ENCODE measurements at regions not wholly inside any gene's neighbourhood (a gene's known extent, or its start where the extent isn't known, plus 50 kb on each side); places are given as distances from the start of the nearest gene placed in this dataset.

DNA sequence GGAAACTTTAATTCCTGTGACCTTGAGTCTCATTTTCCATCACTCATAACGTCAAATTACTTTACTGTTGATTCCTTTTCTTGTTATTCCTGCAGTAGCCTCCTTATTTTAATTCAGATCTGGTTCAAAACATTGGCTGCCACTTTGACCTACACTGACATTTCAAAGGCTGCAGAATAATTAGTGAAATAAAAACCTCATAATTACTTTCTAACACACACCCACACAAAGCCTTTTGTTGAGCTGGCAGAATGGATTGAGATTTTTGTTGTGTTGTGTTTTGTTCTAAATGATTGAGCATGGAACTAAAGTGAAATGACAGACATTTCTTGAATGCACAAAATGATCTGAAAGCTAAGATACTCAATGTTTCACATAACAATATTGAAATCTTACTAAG, 507.5 kb upstream of the STXBP6 start:
- intact Hi-C loops (cut with DNase I), result no loop called here
- DNase-seq (ENCODE audit: low spot score), result no peak

DNA sequence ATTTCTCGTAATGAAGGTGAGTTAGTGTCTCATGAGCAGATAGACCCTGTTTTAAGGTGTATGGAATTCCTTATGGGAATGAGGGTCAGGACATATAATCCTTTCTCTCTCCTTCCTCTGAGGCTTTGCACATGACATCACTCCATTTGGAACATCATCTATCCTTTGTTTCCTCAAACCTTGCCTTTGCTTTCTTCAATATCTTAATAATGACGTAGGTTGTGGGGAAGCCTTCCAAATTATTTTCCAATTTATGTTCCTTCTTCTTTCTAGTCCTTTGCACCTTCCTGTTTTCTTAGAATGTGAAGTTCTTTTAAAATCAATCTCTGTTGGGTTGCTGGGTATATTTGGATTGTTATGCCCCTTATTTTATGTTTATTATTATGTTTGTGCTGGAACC, 502.9 kb upstream of the STXBP6 start:
- intact Hi-C loops (cut with DNase I), result no loop called here
- no peak for DNase-seq (ENCODE audit: low spot score)

DNA sequence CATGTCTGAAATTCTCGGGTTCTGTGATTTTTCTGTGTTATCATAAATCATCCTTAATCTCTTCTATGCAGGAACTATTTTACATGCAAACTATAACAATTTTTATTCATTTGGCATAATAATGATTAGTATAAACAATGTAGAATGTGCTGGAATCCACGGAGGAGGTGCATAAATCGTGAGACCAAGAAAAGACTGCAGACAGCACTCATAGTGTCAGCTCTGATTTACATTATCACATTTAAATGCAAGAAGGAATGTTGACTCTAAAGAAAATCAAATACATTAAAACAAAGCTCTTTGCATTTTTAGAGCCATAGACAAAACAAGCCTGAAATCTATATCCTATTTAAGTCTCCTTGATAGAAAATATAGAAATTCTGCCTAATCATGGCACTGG, 501.7 kb upstream of the STXBP6 start:
- intact Hi-C loops (cut with DNase I), result loop anchor here in 1 of 2 donors (1.0 kb wide), 1 partner anchor 14 kb away; no protein-coding TSS in a partner anchor
- DNase-seq (ENCODE audit: low spot score), result no peak

DNA sequence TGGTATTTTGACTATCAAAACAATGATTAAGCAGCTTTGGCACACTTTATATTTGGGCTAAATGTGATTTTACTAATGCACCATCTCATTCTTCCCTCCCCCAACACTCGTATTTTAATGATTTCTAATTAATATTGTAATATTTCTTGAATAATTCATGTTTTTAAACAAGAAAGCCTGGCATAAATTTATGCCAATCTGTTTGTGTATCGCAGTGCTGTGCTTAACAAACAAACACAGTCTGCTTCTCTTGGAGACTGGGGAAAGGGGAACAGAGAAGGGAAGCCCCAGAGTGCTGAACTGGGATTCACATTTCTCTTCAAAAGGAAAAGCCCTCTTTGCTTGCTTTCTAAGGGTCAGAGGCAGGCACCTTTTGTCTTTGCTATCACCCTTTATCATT, 496.9 kb upstream of the STXBP6 start:
- intact Hi-C loops (cut with DNase I), result no loop called here
- DNase-seq (ENCODE audit: low spot score), result no peak

DNA sequence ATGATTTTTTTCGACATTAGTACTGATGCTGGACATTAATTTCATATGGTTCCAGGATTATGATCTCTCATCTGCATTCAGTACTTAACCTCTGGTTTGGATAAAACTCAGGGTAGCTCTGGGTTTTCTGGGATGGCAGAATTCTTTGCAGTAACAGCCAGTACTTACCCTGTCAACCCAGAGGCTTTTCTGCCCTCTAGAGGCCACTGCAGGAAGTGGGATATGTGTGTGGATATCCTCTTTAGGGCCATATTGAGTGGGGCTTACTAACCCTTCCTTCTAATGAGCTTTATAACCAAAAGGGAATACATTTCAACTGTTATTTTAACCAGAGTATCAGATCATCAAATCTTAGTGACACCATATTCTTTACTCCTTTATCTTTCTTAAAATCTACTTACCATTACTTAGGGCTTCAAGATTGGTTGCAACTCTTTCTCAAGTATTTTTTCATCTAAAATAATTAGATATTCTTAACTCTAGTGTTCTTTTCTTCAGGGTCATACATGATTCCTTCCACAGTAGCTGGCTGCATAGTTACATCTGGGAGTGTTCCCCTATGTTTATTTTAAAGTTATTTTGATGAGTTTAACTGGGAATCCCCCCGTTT, 488.0 kb upstream of the STXBP6 start:
- DNase-seq (ENCODE audit: low spot score), result no peak
- intact Hi-C loops (cut with DNase I), result no loop called here

DNA sequence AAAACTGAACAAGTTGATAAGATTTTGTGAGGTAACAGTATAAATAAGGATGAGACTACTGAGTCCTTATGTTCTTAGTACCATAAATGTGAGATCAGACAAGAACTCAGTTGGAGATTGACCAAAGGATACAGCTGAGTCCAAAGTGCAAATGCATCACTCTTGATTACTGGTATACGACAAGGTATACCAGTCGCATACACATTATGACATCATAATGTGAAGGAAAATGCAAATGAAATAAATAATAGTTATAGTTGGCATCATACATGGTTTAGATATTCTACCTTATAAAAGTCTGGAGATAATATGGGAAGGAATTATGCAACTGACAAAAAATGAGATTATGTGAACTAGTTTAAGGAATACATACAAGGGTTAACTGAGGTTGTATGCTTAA, 476.3 kb upstream of the STXBP6 start:
- DNase-seq (ENCODE audit: low spot score), result no peak
- intact Hi-C loops (cut with DNase I), result no loop called here

DNA sequence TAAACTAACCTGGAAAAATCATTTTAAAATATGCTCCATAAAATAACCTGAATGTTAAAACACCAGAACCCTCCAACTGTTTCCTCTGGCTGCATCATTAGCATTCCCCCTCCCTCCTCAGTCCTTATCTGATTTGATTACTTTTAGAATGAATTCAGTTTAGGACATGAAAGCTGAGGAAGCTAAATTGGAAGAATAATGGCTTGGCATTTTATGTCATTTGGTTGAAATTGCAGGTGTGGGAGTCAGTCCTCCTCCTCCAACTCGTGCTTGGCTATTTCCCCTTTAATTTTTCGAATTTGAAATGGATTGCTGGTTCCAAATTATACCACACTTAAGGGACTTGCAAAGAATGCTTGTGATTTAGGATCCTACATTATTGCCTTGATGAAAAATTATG, 473.0 kb upstream of the STXBP6 start:
- DNase-seq (ENCODE audit: low spot score), result no peak
- intact Hi-C loops (cut with DNase I), result no loop called here

DNA sequence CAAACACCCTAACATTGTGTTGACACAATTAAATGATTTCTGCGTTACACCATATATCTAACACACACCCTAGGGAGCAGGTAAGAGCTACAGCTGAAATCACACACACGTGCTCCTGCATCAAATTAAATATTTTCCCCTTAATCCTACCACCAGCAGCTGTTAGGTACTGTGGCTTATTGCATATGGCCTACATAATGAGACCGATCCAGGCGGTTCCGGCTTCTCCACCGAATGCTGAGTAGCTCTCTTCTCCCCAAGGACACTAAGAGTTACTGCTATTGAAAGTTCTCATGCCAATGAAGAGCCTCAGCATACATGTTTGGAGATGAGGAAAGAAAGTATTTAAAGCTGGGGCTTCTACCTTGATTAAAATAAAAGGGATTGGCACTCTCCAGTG, 472.2 kb upstream of the STXBP6 start:
- intact Hi-C loops (cut with DNase I), result no loop called here
- DNase-seq (ENCODE audit: low spot score), result no peak

DNA sequence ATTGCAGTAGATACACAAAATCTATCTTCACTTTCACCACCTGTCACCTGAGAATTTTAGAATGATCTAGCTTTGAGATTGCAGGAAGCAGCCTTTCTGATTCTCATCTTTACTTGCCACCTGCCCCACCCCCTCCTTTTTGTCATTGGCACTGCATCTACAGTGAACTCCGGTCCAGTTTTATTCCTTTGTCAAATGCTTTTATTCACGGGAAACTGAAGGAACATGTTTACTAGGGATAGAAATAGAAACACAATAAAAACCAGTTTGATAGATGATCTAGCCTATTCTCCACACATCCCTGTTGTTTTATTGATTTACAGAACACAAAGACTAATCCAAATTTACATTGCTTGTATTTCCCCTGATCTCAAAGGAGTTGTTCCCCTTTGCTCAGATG, 471.7 kb upstream of the STXBP6 start:
- no peak for DNase-seq (ENCODE audit: low spot score)
- intact Hi-C loops (cut with DNase I), result no loop called here

DNA sequence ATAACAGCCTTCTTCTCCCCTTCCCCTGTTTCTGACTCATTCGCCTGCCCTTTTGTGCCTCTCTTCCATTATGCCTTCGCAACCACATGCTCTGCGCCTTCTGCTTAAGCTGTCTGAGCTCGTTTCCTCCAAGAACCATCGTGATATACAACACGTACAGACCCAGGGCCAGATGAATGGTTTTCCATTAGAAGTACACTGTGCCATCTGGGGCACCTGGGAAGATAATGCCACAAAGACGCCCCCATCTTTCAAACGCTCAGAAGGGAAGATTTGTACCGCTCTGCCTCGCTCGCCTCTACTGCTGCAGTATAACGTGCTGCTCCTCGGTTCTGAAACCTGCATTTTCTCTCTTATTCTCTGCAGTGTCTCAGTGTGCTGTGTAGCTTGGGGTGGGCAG, 470.9 kb upstream of the STXBP6 start:
- no peak for DNase-seq (ENCODE audit: low spot score)
- intact Hi-C loops (cut with DNase I), result no loop called here

DNA sequence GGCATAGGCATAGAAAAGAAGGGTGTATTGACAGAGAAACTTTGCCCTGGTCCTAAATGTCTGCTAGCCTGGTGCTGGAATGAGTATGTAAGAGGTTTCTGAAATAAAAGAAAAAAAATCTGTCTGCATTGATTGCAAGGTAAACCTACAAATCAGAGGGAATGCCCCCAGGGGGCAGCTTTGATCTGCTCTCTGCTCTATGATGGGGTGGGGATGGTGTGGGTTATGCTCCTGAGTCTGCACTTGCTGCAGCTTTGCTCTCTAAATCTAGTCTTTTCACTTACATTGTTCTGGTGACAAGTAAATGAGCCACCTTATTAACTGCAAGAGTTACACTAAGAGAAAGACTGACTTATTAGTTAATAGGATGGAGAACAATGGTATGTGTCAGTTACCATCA, 468.4 kb upstream of the STXBP6 start:
- no peak for DNase-seq (ENCODE audit: low spot score)
- intact Hi-C loops (cut with DNase I), result no loop called here

DNA sequence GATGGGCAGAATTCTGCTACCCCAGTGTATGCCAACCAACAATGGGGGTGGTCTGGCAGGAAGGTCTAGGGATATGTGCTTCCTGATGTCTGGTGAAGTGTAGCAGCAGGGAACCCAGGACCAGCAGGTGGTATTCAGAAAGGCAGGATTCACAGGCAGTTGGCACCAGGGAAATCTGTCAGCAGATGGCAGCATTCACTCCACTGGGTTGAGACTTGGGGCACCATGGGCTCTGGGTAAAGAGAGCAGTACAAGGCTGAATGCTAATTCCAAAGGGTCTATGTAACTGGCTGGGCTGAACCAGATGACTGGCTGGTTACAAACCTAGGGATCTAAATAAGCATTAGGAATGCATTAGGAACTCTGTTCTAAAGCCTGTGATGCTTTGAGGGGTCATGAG, 466.9 kb upstream of the STXBP6 start:
- intact Hi-C loops (cut with DNase I), result no loop called here
- DNase-seq (ENCODE audit: low spot score), result no peak

DNA sequence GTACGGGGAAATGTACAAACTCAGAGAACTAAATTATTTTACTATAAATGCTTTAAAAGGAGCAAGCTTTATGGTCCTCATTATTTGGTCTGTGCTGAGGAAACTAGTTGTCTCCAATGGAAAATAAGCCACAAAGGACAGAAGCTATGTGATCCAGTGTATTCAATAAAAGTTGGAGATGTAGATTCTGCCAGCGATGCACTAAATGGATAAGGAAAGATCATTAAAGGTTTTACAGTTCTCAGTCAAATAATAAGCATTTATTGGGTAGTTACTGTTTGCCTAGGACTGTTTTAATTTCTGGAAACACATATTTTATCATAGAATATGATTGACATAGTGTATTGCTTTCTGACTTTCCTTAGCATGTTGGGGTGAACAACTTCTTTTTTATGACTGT, 458.9 kb upstream of the STXBP6 start:
- intact Hi-C loops (cut with DNase I), result no loop called here
- DNase-seq (ENCODE audit: low spot score), result no peak

DNA sequence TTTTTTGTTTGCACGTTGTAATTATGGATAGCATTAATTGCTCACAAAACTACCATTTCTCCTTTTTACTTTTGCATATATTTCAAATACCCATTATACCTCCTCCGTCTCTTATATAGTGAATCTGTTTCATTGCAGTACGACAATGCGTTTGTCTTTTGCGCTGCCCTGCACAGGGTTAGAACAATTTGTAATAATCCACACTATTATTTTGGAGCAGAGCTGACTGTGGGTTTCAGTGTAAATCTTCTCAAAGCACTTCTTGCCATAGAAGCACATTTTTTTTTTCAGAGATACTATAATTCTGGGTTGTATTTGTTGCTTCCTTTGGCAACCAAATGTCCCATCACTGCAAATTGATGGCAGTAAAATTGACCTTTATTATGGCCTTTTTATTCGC, 451.8 kb upstream of the STXBP6 start:
- no peak for DNase-seq (ENCODE audit: low spot score)
- intact Hi-C loops (cut with DNase I), result no loop called here

DNA sequence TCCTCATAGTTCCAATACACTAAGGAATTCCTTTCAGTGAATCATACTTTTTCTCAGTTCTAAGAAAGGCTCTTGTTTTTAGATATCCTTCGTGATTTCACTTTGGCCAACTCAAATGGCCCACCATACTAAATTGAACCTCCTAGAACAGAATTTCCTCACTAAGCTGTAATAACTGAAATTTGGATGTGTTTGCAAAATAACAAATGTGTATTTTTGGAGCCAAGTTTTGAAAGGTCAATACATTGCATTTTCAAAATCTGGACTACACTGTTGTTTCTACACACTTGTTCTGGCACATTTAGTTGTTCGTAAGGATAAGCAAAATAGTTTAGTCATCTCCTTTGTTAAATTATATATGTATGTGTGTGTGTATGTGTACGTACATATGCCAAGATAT, 439.0 kb upstream of the STXBP6 start:
- DNase-seq (ENCODE audit: low spot score), result no peak
- intact Hi-C loops (cut with DNase I), result no loop called here

DNA sequence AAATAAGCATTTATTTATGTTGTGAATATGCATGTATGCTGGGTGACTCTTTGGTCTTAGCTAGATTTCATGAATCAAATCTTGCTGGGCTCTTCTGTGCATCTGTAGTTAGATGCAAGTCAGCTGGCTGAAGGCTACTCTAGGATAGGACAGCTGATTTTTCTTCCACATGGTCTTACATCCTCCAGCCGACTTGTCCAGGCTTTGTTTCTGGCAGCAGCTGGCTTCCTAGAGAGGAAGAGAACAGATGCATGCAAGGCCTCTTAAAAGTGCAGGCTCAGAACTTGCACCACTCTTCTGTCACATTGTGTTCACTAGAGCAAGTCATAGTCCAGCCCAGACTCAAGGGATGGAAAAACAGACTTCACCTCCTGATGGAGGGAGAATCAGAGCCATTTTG, 435.4 kb upstream of the STXBP6 start:
- intact Hi-C loops (cut with DNase I), result no loop called here
- no peak for DNase-seq (ENCODE audit: low spot score)

DNA sequence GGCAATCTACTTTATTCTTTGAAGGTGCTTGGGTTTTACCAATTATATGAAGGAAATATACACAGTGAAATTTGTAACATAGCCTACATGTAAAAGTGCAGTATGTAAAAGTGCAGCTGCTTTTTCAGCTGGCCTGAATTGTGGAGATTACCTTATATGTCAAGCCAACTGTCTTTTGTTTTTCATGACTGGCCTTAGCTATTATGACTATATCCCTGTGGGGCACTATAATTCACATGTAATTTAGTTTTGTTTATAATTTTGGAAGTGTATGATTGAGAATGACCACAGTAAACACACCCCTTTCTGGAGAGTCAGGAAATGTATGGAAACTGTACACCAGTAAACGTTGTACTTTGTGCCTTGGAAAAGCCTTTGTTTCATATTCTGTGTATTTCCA, 435.0 kb upstream of the STXBP6 start:
- no peak for DNase-seq (ENCODE audit: low spot score)
- intact Hi-C loops (cut with DNase I), result no loop called here

DNA sequence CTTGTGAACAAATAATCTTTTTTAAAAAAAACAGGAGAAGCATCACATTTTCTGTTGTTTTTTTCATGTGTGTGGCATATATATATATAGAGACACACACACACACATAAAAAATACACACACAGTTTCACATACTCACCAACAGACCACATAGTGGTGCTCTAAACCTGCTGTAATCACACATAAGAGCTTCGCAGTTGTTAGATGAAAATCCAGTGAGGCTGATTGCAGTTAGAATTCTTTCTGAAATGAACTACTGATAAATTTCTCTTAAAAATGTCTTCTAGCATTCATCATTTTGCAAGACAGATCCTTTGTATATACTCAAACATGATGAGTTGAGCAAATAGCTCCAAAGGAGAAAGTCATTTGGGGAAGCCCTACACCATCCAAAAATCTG, 434.3 kb upstream of the STXBP6 start:
- intact Hi-C loops (cut with DNase I), result no loop called here
- DNase-seq (ENCODE audit: low spot score), result no peak

DNA sequence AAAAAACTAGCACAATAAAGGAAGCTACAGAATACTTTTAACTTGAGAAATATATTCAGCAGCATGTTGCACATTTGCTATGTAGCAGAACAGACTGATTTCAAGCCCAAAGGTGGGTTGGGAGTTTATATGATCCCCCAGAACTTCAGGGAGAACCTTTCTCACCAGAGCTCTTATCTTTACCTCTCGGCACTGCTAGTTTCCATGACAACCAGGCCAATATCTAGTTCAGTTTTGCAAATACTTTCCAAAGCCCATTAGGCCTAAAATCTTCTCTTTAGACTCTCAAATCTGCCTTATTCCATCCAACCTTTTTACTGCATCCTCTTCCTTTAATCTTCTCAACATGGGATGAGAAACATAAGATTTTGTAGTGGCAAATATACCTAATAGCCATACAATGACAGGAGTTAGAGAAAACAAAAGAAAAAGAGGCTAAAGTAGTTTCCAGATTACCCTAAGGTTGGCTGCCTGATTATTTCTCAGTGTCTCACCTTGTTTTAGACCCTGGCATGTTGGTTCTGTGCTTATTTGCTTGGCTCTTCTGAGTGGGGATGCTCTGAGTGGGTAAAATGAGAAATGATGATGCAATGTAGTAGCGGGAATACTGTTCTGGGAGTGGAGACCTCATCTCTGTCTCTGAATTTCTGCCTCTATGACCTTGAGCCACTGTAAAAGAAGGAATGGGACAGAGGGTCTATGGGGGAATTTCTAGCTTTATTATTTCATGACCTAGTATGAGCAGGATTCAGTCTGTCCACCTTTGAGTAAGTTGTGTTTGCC, 427.6 kb upstream of the STXBP6 start:
- no peak for DNase-seq (ENCODE audit: low spot score)
- intact Hi-C loops (cut with DNase I), result no loop called here

DNA sequence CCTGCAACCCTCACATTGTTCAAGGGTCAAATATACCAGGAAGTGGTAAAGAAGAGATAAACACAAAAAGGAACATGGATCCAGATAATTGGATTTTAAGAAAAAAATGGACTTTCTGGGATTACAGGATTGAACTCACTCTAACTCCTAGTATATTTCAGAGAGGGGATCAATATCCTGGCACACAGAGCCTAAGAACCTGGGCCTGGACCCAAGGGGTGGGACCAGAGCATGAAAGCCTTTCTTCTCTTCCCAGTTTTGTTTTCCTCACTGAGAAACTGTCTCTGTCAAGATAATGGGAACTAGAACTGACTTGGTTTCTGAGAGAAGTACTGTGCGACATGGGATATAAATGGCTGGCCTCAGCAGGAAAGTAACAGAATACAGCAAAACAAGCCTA, 422.8 kb upstream of the STXBP6 start:
- no peak for DNase-seq (ENCODE audit: low spot score)
- intact Hi-C loops (cut with DNase I), result no loop called here

DNA sequence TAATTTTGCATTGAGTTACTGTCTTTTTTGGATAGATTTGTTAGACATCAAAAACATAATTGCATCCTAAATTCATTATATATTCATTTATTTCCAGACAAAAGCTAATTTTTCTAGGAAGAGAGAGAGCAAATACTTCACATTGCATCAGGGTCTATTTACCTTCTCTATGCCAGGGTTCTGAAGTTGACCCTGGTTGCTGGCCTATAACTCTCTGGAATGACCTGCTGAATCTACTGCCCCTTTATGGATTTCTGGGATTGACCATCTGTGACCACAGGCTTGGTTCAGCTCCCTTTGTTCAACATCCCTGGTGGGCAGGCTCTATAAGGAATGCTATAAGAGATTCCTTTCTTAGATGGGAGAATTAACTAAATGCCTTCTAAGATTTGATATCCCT, 414.8 kb upstream of the STXBP6 start:
- DNase-seq (ENCODE audit: low spot score), result no peak
- intact Hi-C loops (cut with DNase I), result no loop called here

DNA sequence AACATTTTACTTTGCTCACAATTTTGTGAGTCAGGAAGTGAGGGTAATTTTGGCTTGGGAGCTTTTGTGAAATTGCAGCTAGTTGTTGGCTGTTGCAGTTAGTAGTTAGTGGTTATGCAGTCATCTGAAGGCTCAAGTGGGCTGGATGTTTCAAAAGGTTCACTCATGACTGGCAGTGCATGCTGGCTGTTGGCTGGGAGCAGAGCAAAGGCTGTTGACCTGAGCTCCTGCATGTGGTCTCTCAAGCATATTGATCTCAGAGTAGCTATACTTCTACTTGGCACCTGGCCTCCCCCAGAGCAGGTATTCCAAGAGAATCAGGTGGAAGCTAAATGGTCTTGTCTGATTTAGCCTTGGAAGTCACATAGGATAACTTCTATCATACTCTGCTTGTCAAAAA, 414.1 kb upstream of the STXBP6 start:
- no peak for DNase-seq (ENCODE audit: low spot score)
- intact Hi-C loops (cut with DNase I), result no loop called here

All from posterior vena cava (tissue), 2 donors.